Muscle layer of colon (tissue), 2 donors: ENCODE measurements at regions not wholly inside any gene's neighbourhood (a gene's known extent, or its start where the extent isn't known, plus 50 kb on each side); places are given as distances from the start of the nearest gene placed in this dataset.

Experiments
- H3K27ac ChIP-seq: one replicate; pipeline ENCODE4 v1.7.0; 2013; ENCODE audit warnings: low read depth, mild to moderate bottlenecking, low read length, moderate library complexity
- H3K27me3 ChIP-seq, 2 donors: one replicate each; pipeline ENCODE4 v1.7.0; 2013; ENCODE audit warnings: low read length in 2 of 2, mild to moderate bottlenecking in 2 of 2; ENCODE audit not compliant: insufficient read depth in 2 of 2, control insufficient read depth in 1 of 2
- H3K36me3 ChIP-seq: one replicate; pipeline ENCODE4 v1.7.0; 2013; ENCODE audit warnings: mild to moderate bottlenecking, low read length; ENCODE audit not compliant: insufficient read depth
- H3K4me1 ChIP-seq: one replicate; pipeline ENCODE4 v1.7.0; 2013; ENCODE audit warnings: mild to moderate bottlenecking, low read length; ENCODE audit not compliant: insufficient read depth
- H3K4me3 ChIP-seq, 2 donors: one replicate each; pipeline ENCODE4 v1.7.0; 2013; ENCODE audit warnings: low read length in 2 of 2, low read depth in 1 of 2, mild to moderate bottlenecking in 1 of 2, moderate library complexity in 1 of 2
- H3K9ac ChIP-seq: one replicate; pipeline ENCODE4 v1.7.0; 2013; ENCODE audit warnings: low read length
- H3K9me3 ChIP-seq: one replicate; pipeline ENCODE4 v1.7.0; 2013; ENCODE audit warnings: mild to moderate bottlenecking, low read length
- donor health status: abdominal sarcoma.
- donor health status: Adenocarcinoma of cecum.

- no peak overlapping the region for H3K27ac ChIP-seq
- no peak overlapping the region for H3K9ac ChIP-seq
- H3K4me1 ChIP-seq: no peaks in the 10 kb centered on the region
- H3K36me3 ChIP-seq: no peaks in the 10 kb centered on the region
- H3K27me3 ChIP-seq: no peaks in the 10 kb centered on the region
- H3K9me3 ChIP-seq: no peaks in the 10 kb centered on the region
- no peak overlapping the region for H3K4me3 ChIP-seq
Observed at GRCh38 chr18:10317864-10318690, 136.4 kb upstream of the APCDD1 start.

- Histone ChIP-seq H3K4me3 (no peak overlapping the region), H3K9ac (no peak overlapping the region), H3K4me1 (no peaks in the 10 kb centered on the region), H3K27ac (no peak overlapping the region), H3K36me3 (no peaks in the 10 kb centered on the region), H3K9me3 (no peaks in the 10 kb centered on the region), H3K27me3 (no peaks in the 10 kb centered on the region)
Observed at GRCh38 chr18:10318691-10318970, 135.8 kb upstream of the APCDD1 start.

GRCh38 chr18:10319026-10319425, 135.4 kb upstream of the APCDD1 start:
- Histone ChIP-seq H3K27me3 (no peaks in the 10 kb centered on the region), H3K27ac (no peak overlapping the region), H3K9ac (no peak overlapping the region), H3K4me1 (no peaks in the 10 kb centered on the region), H3K4me3 (no peak overlapping the region), H3K9me3 (no peaks in the 10 kb centered on the region), H3K36me3 (no peaks in the 10 kb centered on the region)

GRCh38 chr18:10319914-10320600, 134.4 kb upstream of the APCDD1 start:
- Histone ChIP-seq H3K27me3 (no peaks in the 10 kb centered on the region), H3K36me3 (no peaks in the 10 kb centered on the region), H3K4me3 (no peak overlapping the region), H3K27ac (no peak overlapping the region), H3K9me3 (no peaks in the 10 kb centered on the region), H3K9ac (no peak overlapping the region), H3K4me1 (no peaks in the 10 kb centered on the region)

- no peak overlapping the region for H3K27ac ChIP-seq
Observed at GRCh38 chr18:10320791-10321190, 133.6 kb upstream of the APCDD1 start.

GRCh38 chr18:10321576-10321975, 132.9 kb upstream of the APCDD1 start:
- H3K9ac ChIP-seq: no peak overlapping the region
- H3K27ac ChIP-seq: no peak overlapping the region
- no peaks in the 10 kb centered on the region for H3K9me3 ChIP-seq
- H3K4me3 ChIP-seq: no peak overlapping the region
- H3K4me1 ChIP-seq: no peaks in the 10 kb centered on the region
- H3K27me3 ChIP-seq: no peaks in the 10 kb centered on the region
- H3K36me3 ChIP-seq: no peaks in the 10 kb centered on the region

More at GRCh38 chr18:10320791-10321190, 133.6 kb upstream of the APCDD1 start:
- H3K36me3 ChIP-seq: no peaks in the 10 kb centered on the region
- no peak overlapping the region for H3K4me3 ChIP-seq
- H3K4me1 ChIP-seq: no peaks in the 10 kb centered on the region
- no peak overlapping the region for H3K9ac ChIP-seq
- no peaks in the 10 kb centered on the region for H3K27me3 ChIP-seq
- no peaks in the 10 kb centered on the region for H3K9me3 ChIP-seq

GRCh38 chr18:10322004-10322403, 132.4 kb upstream of the APCDD1 start:
- H3K36me3 ChIP-seq: no peaks in the 10 kb centered on the region
- H3K9me3 ChIP-seq: no peaks in the 10 kb centered on the region
- no peak overlapping the region for H3K4me3 ChIP-seq
- H3K4me1 ChIP-seq: no peaks in the 10 kb centered on the region
- no peak overlapping the region for H3K27ac ChIP-seq
- no peak overlapping the region for H3K9ac ChIP-seq
- no peaks in the 10 kb centered on the region for H3K27me3 ChIP-seq

GRCh38 chr18:10322435-10322834, 132.0 kb upstream of the APCDD1 start:
- Histone ChIP-seq H3K9ac (no peak overlapping the region), H3K27me3 (no peaks in the 10 kb centered on the region), H3K36me3 (no peaks in the 10 kb centered on the region), H3K4me1 (no peaks in the 10 kb centered on the region), H3K4me3 (no peak overlapping the region), H3K9me3 (no peaks in the 10 kb centered on the region), H3K27ac (no peak overlapping the region)

GRCh38 chr18:10329101-10329500, 125.3 kb upstream of the APCDD1 start:
- no peaks in the 10 kb centered on the region for H3K27me3 ChIP-seq

GRCh38 chr18:10330428-10330827, 124.0 kb upstream of the APCDD1 start:
- H3K4me1 ChIP-seq: no peaks in the 10 kb centered on the region
- H3K27me3 ChIP-seq: no peaks in the 10 kb centered on the region
- no peak overlapping the region for H3K9ac ChIP-seq
- H3K27ac ChIP-seq: no peak overlapping the region
- no peak overlapping the region for H3K4me3 ChIP-seq
- H3K36me3 ChIP-seq: no peaks in the 10 kb centered on the region
- no peaks in the 10 kb centered on the region for H3K9me3 ChIP-seq

More at GRCh38 chr18:10329101-10329500, 125.3 kb upstream of the APCDD1 start:
- Histone ChIP-seq H3K4me3 (no peak overlapping the region), H3K4me1 (no peaks in the 10 kb centered on the region), H3K27ac (no peak overlapping the region), H3K9ac (no peak overlapping the region), H3K9me3 (no peaks in the 10 kb centered on the region), H3K36me3 (no peaks in the 10 kb centered on the region)

GRCh38 chr18:10332452-10332851, 122.0 kb upstream of the APCDD1 start:
- Histone ChIP-seq H3K36me3 (no peaks in the 10 kb centered on the region), H3K27ac (no peak overlapping the region), H3K4me1 (no peaks in the 10 kb centered on the region), H3K9me3 (no peaks in the 10 kb centered on the region), H3K27me3 (no peaks in the 10 kb centered on the region), H3K9ac (no peak overlapping the region), H3K4me3 (no peak overlapping the region)
